ENCODE measurements at regions not wholly inside any gene's neighbourhood (a gene's known extent, or its start where the extent isn't known, plus 50 kb on each side); places are given as distances from the start of the nearest gene placed in this dataset.
"Not testable (repeated sequence)": the region's sequence is repeated elsewhere in the genome, so short reads cannot be mapped to it uniquely, and the experiment has no call there.

- Histone ChIP-seq H3K9me3 (ENCODE audit: control insufficient read depth in 2 of 2, insufficient read depth in 1 of 2, low read depth in 1 of 2, low read length in 1 of 2) (no peaks in the 10 kb centered on the region), H3K36me3 (ENCODE audit: control insufficient read depth in 3 of 3, insufficient read depth in 2 of 3, low read depth in 1 of 3, low read length in 3 of 3) (no peaks in the 10 kb centered on the region), H3K4me3 (ENCODE audit: low read depth in 1 of 3, low read length in 3 of 3) (no peak overlapping the region), H3K27me3 (ENCODE audit: control insufficient read depth in 3 of 3, insufficient read depth in 3 of 3, low read length in 3 of 3) (no peaks in the 10 kb centered on the region), H3K27ac (ENCODE audit: low read depth in 1 of 3, low read length in 2 of 3) (no peak overlapping the region), H3K4me1 (ENCODE audit: control insufficient read depth in 3 of 3, insufficient read depth in 2 of 3, low read depth in 1 of 3, low read length in 2 of 3) (no peaks in the 10 kb centered on the region)
- DNase-seq: no peak
- WGBS, 3 donors: 27 to 52% (median 30%) methylated on average over 2 of the region's 2 CpGs
- no peak for FAIRE-seq
These were observed 645.9 kb upstream of the KCNMB2 start for GRCh38 chr3:177890359-177890683.

- H3K27me3 ChIP-seq (ENCODE audit: control insufficient read depth in 3 of 3, insufficient read depth in 3 of 3, low read length in 3 of 3): not testable (repeated sequence)
- WGBS, 3 donors: 96 to 97% (median 96%) methylated on average over 7 to 21 of the region's 29 CpGs
These were observed 644.7 kb upstream of the KCNMB2 start for GRCh38 chr3:177891569-177891968.

GRCh38 chr3:177893331-177893730, 642.9 kb upstream of the KCNMB2 start:
- Histone ChIP-seq H3K9me3 (ENCODE audit: control insufficient read depth in 2 of 2, insufficient read depth in 1 of 2, low read depth in 1 of 2, low read length in 1 of 2) (peaks cover 0 to 10% of the 10 kb centered on the region in 2 donors), H3K4me1 (ENCODE audit: control insufficient read depth in 3 of 3, insufficient read depth in 2 of 3, low read depth in 1 of 3, low read length in 2 of 3) (no peaks in the 10 kb centered on the region), H3K27ac (ENCODE audit: low read depth in 1 of 3, low read length in 2 of 3) (no peak overlapping the region), H3K27me3 (ENCODE audit: control insufficient read depth in 3 of 3, insufficient read depth in 3 of 3, low read length in 3 of 3) (no peaks in the 10 kb centered on the region), H3K4me3 (ENCODE audit: low read depth in 1 of 3, low read length in 3 of 3) (no peak overlapping the region), H3K36me3 (ENCODE audit: control insufficient read depth in 3 of 3, insufficient read depth in 2 of 3, low read depth in 1 of 3, low read length in 3 of 3) (no peaks in the 10 kb centered on the region)
- 57 to 86% (median 85%) methylated on average over 2 of the region's 2 CpGs for WGBS, 3 donors
- no peak for FAIRE-seq
- no peak for DNase-seq

More at GRCh38 chr3:177891569-177891968, 644.7 kb upstream of the KCNMB2 start:
- DNase-seq; H3K9me3 ChIP-seq (ENCODE audit: control insufficient read depth in 2 of 2, insufficient read depth in 1 of 2, low read depth in 1 of 2, low read length in 1 of 2); H3K27ac ChIP-seq (ENCODE audit: low read depth in 1 of 3, low read length in 2 of 3); H3K4me1 ChIP-seq (ENCODE audit: control insufficient read depth in 3 of 3, insufficient read depth in 2 of 3, low read depth in 1 of 3, low read length in 2 of 3); H3K4me3 ChIP-seq (ENCODE audit: low read depth in 1 of 3, low read length in 3 of 3); H3K36me3 ChIP-seq (ENCODE audit: control insufficient read depth in 3 of 3, insufficient read depth in 2 of 3, low read depth in 1 of 3, low read length in 3 of 3); FAIRE-seq: not testable (repeated sequence)

GRCh38 chr3:177894081-177894728, 642.0 kb upstream of the KCNMB2 start:
- H3K27me3 ChIP-seq (ENCODE audit: control insufficient read depth in 3 of 3, insufficient read depth in 3 of 3, low read length in 3 of 3): no peaks in the 10 kb centered on the region
- no peak for FAIRE-seq
- 76 to 84% (median 80%) methylated on average over 5 of the region's 5 CpGs for WGBS, 3 donors

GRCh38 chr3:177898185-177898584, 638.1 kb upstream of the KCNMB2 start:
- Histone ChIP-seq H3K27ac (ENCODE audit: low read depth in 1 of 3, low read length in 2 of 3) (no peak overlapping the region), H3K36me3 (ENCODE audit: control insufficient read depth in 3 of 3, insufficient read depth in 2 of 3, low read depth in 1 of 3, low read length in 3 of 3) (no peaks in the 10 kb centered on the region), H3K4me1 (ENCODE audit: control insufficient read depth in 3 of 3, insufficient read depth in 2 of 3, low read depth in 1 of 3, low read length in 2 of 3) (no peaks in the 10 kb centered on the region), H3K9me3 (ENCODE audit: control insufficient read depth in 2 of 2, insufficient read depth in 1 of 2, low read depth in 1 of 2, low read length in 1 of 2) (peaks cover 0 to 35% of the 10 kb centered on the region in 2 donors), H3K4me3 (ENCODE audit: low read depth in 1 of 3, low read length in 3 of 3) (no peak overlapping the region), H3K27me3 (ENCODE audit: control insufficient read depth in 3 of 3, insufficient read depth in 3 of 3, low read length in 3 of 3) (no peaks in the 10 kb centered on the region)
- DNase-seq (no peak), FAIRE-seq (no peak)
- WGBS, 3 donors: 80 to 96% (median 92%) methylated on average over 1 of the region's 1 CpG

More at GRCh38 chr3:177894081-177894728, 642.0 kb upstream of the KCNMB2 start:
- no peak for DNase-seq
- Histone ChIP-seq H3K4me3 (ENCODE audit: low read depth in 1 of 3, low read length in 3 of 3) (no peak overlapping the region), H3K27ac (ENCODE audit: low read depth in 1 of 3, low read length in 2 of 3) (no peak overlapping the region), H3K9me3 (ENCODE audit: control insufficient read depth in 2 of 2, insufficient read depth in 1 of 2, low read depth in 1 of 2, low read length in 1 of 2) (peaks cover 0 to 19% of the 10 kb centered on the region in 2 donors), H3K36me3 (ENCODE audit: control insufficient read depth in 3 of 3, insufficient read depth in 2 of 3, low read depth in 1 of 3, low read length in 3 of 3) (no peaks in the 10 kb centered on the region), H3K4me1 (ENCODE audit: control insufficient read depth in 3 of 3, insufficient read depth in 2 of 3, low read depth in 1 of 3, low read length in 2 of 3) (no peaks in the 10 kb centered on the region)

- H3K36me3 ChIP-seq (ENCODE audit: control insufficient read depth in 3 of 3, insufficient read depth in 2 of 3, low read depth in 1 of 3, low read length in 3 of 3): no peaks in the 10 kb centered on the region
- H3K4me3 ChIP-seq (ENCODE audit: low read depth in 1 of 3, low read length in 3 of 3): no peak overlapping the region
- H3K4me1 ChIP-seq (ENCODE audit: control insufficient read depth in 3 of 3, insufficient read depth in 2 of 3, low read depth in 1 of 3, low read length in 2 of 3): no peaks in the 10 kb centered on the region
- no peak for DNase-seq
- H3K9me3 ChIP-seq (ENCODE audit: control insufficient read depth in 2 of 2, insufficient read depth in 1 of 2, low read depth in 1 of 2, low read length in 1 of 2): peaks cover 0 to 35% of the 10 kb centered on the region in 2 donors
- H3K27ac ChIP-seq (ENCODE audit: low read depth in 1 of 3, low read length in 2 of 3): no peak overlapping the region
- FAIRE-seq: no peak
- H3K27me3 ChIP-seq (ENCODE audit: control insufficient read depth in 3 of 3, insufficient read depth in 3 of 3, low read length in 3 of 3): no peaks in the 10 kb centered on the region
- WGBS, 3 donors: 94 to 96% (median 94%) methylated on average over 9 of the region's 9 CpGs
These were observed 636.8 kb upstream of the KCNMB2 start for GRCh38 chr3:177899275-177900067.

GRCh38 chr3:177902876-177903275, 633.4 kb upstream of the KCNMB2 start:
- WGBS, 3 donors: 91 to 96% (median 94%) methylated on average over 5 of the region's 5 CpGs
- DNase-seq (no peak), FAIRE-seq (no peak)
- H3K27ac ChIP-seq (ENCODE audit: low read depth in 1 of 3, low read length in 2 of 3): no peak overlapping the region
- no peak overlapping the region for H3K4me3 ChIP-seq (ENCODE audit: low read depth in 1 of 3, low read length in 3 of 3)
- H3K9me3 ChIP-seq (ENCODE audit: control insufficient read depth in 2 of 2, insufficient read depth in 1 of 2, low read depth in 1 of 2, low read length in 1 of 2): peaks cover 0 to 33% of the 10 kb centered on the region in 2 donors
- H3K4me1 ChIP-seq (ENCODE audit: control insufficient read depth in 3 of 3, insufficient read depth in 2 of 3, low read depth in 1 of 3, low read length in 2 of 3): no peaks in the 10 kb centered on the region
- H3K36me3 ChIP-seq (ENCODE audit: control insufficient read depth in 3 of 3, insufficient read depth in 2 of 3, low read depth in 1 of 3, low read length in 3 of 3): no peaks in the 10 kb centered on the region
- H3K27me3 ChIP-seq (ENCODE audit: control insufficient read depth in 3 of 3, insufficient read depth in 3 of 3, low read length in 3 of 3): no peaks in the 10 kb centered on the region

- Histone ChIP-seq H3K27me3 (ENCODE audit: control insufficient read depth in 3 of 3, insufficient read depth in 3 of 3, low read length in 3 of 3) (no peaks in the 10 kb centered on the region), H3K4me3 (ENCODE audit: low read depth in 1 of 3, low read length in 3 of 3) (no peak overlapping the region), H3K9me3 (ENCODE audit: control insufficient read depth in 2 of 2, insufficient read depth in 1 of 2, low read depth in 1 of 2, low read length in 1 of 2) (peaks cover 0 to 18% of the 10 kb centered on the region in 2 donors), H3K36me3 (ENCODE audit: control insufficient read depth in 3 of 3, insufficient read depth in 2 of 3, low read depth in 1 of 3, low read length in 3 of 3) (no peaks in the 10 kb centered on the region), H3K27ac (ENCODE audit: low read depth in 1 of 3, low read length in 2 of 3) (no peak overlapping the region), H3K4me1 (ENCODE audit: control insufficient read depth in 3 of 3, insufficient read depth in 2 of 3, low read depth in 1 of 3, low read length in 2 of 3) (no peaks in the 10 kb centered on the region)
- DNase-seq (no peak), FAIRE-seq (no peak)
These were observed 631.6 kb upstream of the KCNMB2 start for GRCh38 chr3:177904621-177905020.

All from small intestine (tissue), 7 donors.